Body of pancreas (tissue), 4 donors: ENCODE measurements at regions not wholly inside any gene's neighbourhood (a gene's known extent, or its start where the extent isn't known, plus 50 kb on each side); places are given as distances from the start of the nearest gene placed in this dataset.

ENCODE experiments used
- ATAC-seq: fragments of 150-250 bp; one replicate; pipeline ENCODE4 v1.9.1; 2016
- DNase-seq, 4 donors: peaks; one replicate each; pipeline ENCODE4 v3.0.0-alpha.2; 2019
- H3K27ac ChIP-seq, 4 donors: fragments of 200-600 bp; sonication (generic); 1 replicate in 3 of 4; 2 replicates in 1 of 4; pipeline versions ENCODE4 v1.5.1 to v1.6.1; 2016 to 2019; ENCODE audit warnings: mild to moderate bottlenecking in 1 of 4, mixed read lengths in 1 of 4, moderate library complexity in 1 of 4
- H3K27me3 ChIP-seq, 2 donors: fragments of 200-600 bp; sonication (generic); one replicate each; pipeline ENCODE4 v1.6.0; 2016; ENCODE audit warnings: mild to moderate bottlenecking in 1 of 2
- H3K36me3 ChIP-seq, 2 donors: fragments of 200-600 bp; sonication (generic); replicated peaks in 1 of 2; 2 replicates each; pipeline ENCODE4 v1.5.1; 2016; ENCODE audit warnings: low read depth in 2 of 2; ENCODE audit not compliant: insufficient read depth in 1 of 2
- H3K4me1 ChIP-seq: fragments of 200-600 bp; sonication (generic); one replicate; pipeline ENCODE4 v1.6.0; 2016
- H3K4me3 ChIP-seq, 2 donors: fragments of 200-600 bp; sonication (generic); 1 replicate in 1 of 2; 2 replicates in 1 of 2; pipeline ENCODE4 v1.5.1; 2016 to 2019
- H3K9me3 ChIP-seq, 3 donors: fragments of 200-600 bp; sonication (generic); 1 replicate in 2 of 3; 2 replicates in 1 of 3; pipeline ENCODE4 v1.5.1; 2016
- CTCF ChIP-seq, 7 experiments: fragments of 450-650 bp in 4 of 7; fragments of 200-600 bp in 3 of 7; sonication (generic) in 3 of 7; IDR thresholded peaks; one replicate each; pipeline ENCODE4 v1.5.1; 2016 to 2019; ENCODE audit warnings: antibody characterized with exemption in 7 of 7
- POLR2A ChIP-seq, 3 donors: fragments of 450-650 bp; IDR thresholded peaks; one replicate each; pipeline ENCODE4 v1.6.1; 2016; ENCODE audit warnings: antibody characterized with exemption in 3 of 3, mild to moderate bottlenecking in 2 of 3
- WGBS, 2 donors: methylation state at CpG; one replicate each; pipeline ENCODE4 v1.1.5; 2017; 5-methylcytosine and 5-hydroxymethylcytosine counted together
- intact Hi-C: fragments of 100-400 bp; cut with DNase I; formaldehyde crosslinking; loops from one replicate; pipeline ENCODE4 v1.15.1; 2023

- DNase-seq (no peak), ATAC-seq (no peak)
- intact Hi-C loops, result no loop called here
Observed at GRCh38 chr11:45035413-45035812, 84.7 kb upstream of the TP53I11 start.

GRCh38 chr11:45036010-45036409, 85.3 kb upstream of the TP53I11 start:
- H3K36me3 ChIP-seq, result no peaks in the 10 kb centered on the region
- H3K9me3 ChIP-seq, result peaks cover 0 to 11% (median 0%) of the 10 kb centered on the region in 3 donors
- ATAC-seq, result no peak
- no peaks in the 10 kb centered on the region for H3K4me1 ChIP-seq
- 86 to 92% methylated on average over 3 of the region's 3 CpGs for WGBS, 2 donors
- H3K27ac ChIP-seq, result no peak overlapping the region
- no peak for TF ChIP-seq POLR2A (IDR thresholded peaks at IDR 0.05)
- TF ChIP-seq CTCF (IDR thresholded peaks at IDR 0.05), result no peak
- intact Hi-C loops, result no loop called here
- no peak overlapping the region for H3K4me3 ChIP-seq
- DNase-seq, result no peak
- H3K27me3 ChIP-seq, result no peaks in the 10 kb centered on the region

More at GRCh38 chr11:45035413-45035812, 84.7 kb upstream of the TP53I11 start:
- Histone ChIP-seq H3K4me1 (no peaks in the 10 kb centered on the region), H3K27ac (no peak overlapping the region), H3K36me3 (no peaks in the 10 kb centered on the region), H3K9me3 (peaks cover 0 to 11% (median 0%) of the 10 kb centered on the region in 3 donors), H3K4me3 (no peak overlapping the region), H3K27me3 (no peaks in the 10 kb centered on the region)
- TF ChIP-seq POLR2A (IDR thresholded peaks at IDR 0.05) (no peak), CTCF (IDR thresholded peaks at IDR 0.05) (no peak)
- 95 to 96% methylated on average over 4 of the region's 4 CpGs for WGBS, 2 donors

- WGBS, 2 donors, result 71 to 79% methylated on average over 5 to 6 of the region's 6 CpGs
- no peaks in the 10 kb centered on the region for H3K4me1 ChIP-seq
- no peaks in the 10 kb centered on the region for H3K36me3 ChIP-seq
- TF ChIP-seq CTCF (IDR thresholded peaks at IDR 0.05) (no peak), POLR2A (IDR thresholded peaks at IDR 0.05) (no peak)
- no peak for ATAC-seq
- H3K27me3 ChIP-seq, result no peaks in the 10 kb centered on the region
- no peak overlapping the region for H3K27ac ChIP-seq
- no peak for DNase-seq
- intact Hi-C loops, result no loop called here
- H3K9me3 ChIP-seq, result peaks cover 0 to 11% (median 0%) of the 10 kb centered on the region in 3 donors
- H3K4me3 ChIP-seq, result no peak overlapping the region
Observed at GRCh38 chr11:45036733-45037132, 86.0 kb upstream of the TP53I11 start.

- ATAC-seq (no peak), DNase-seq (no peak)
- TF ChIP-seq POLR2A (IDR thresholded peaks at IDR 0.05) (no peak), CTCF (IDR thresholded peaks at IDR 0.05) (no peak)
- Histone ChIP-seq H3K9me3 (peaks cover 0 to 11% (median 0%) of the 10 kb centered on the region in 3 donors), H3K4me3 (no peak overlapping the region), H3K27ac (no peak overlapping the region), H3K27me3 (no peaks in the 10 kb centered on the region), H3K36me3 (no peaks in the 10 kb centered on the region), H3K4me1 (no peaks in the 10 kb centered on the region)
- intact Hi-C loops, result no loop called here
Observed at GRCh38 chr11:45037434-45038005, 86.8 kb upstream of the TP53I11 start.

GRCh38 chr11:45038923-45039322, 88.2 kb upstream of the TP53I11 start:
- no peak for TF ChIP-seq POLR2A (IDR thresholded peaks at IDR 0.05)
- no peak for TF ChIP-seq CTCF (IDR thresholded peaks at IDR 0.05)
- intact Hi-C loops, result no loop called here
- 70 to 88% methylated on average over 1 of the region's 1 CpG for WGBS, 2 donors
- H3K27ac ChIP-seq, result no peak overlapping the region
- DNase-seq, result no peak
- no peak overlapping the region for H3K4me3 ChIP-seq
- no peaks in the 10 kb centered on the region for H3K36me3 ChIP-seq
- ATAC-seq, result no peak
- H3K27me3 ChIP-seq, result no peaks in the 10 kb centered on the region
- H3K9me3 ChIP-seq, result peaks cover 0 to 11% (median 0%) of the 10 kb centered on the region in 3 donors
- no peaks in the 10 kb centered on the region for H3K4me1 ChIP-seq
